Smooth muscle cell (in vitro differentiated cells): ENCODE measurements at regions not wholly inside any gene's neighbourhood (a gene's known extent, or its start where the extent isn't known, plus 50 kb on each side); places are given as distances from the start of the nearest gene placed in this dataset.
A peak's percentile ranks its signal among the peaks of the same experiment; 100 is the strongest.
"Not testable (repeated sequence)": the region's sequence is repeated elsewhere in the genome, so short reads cannot be mapped to it uniquely, and the experiment has no call there.

Experiments
- DNase-seq: peaks from one replicate; lab custom pipeline; 2025; ENCODE audit not compliant: unreplicated experiment; lab: John Stamatoyannopoulos, UW
- H2AFZ ChIP-seq: fragments of 200-600 bp; sonication (generic); 2 replicates; pipeline ENCODE4 v1.6.0; 2016; ENCODE audit warnings: antibody characterized with exemption, low read depth, mild to moderate bottlenecking
- H3F3A ChIP-seq: fragments of 200-600 bp; sonication (generic); 2 replicates; pipeline ENCODE4 v1.6.0; 2017; ENCODE audit warnings: antibody characterized with exemption, low read depth
- H3K27ac ChIP-seq: fragments of 200-600 bp; sonication (generic); 2 replicates; pipeline ENCODE4 v1.5.1; 2016; ENCODE audit warnings: low read depth, mild to moderate bottlenecking
- H3K27me3 ChIP-seq: fragments of 200-600 bp; sonication (generic); 2 replicates; pipeline ENCODE4 v1.6.1; 2016; ENCODE audit warnings: low read depth, mild to moderate bottlenecking
- H3K36me3 ChIP-seq: fragments of 200-600 bp; sonication (generic); 2 replicates; pipeline ENCODE4 v1.5.1; 2016; ENCODE audit warnings: low read depth
- H3K4me1 ChIP-seq: fragments of 200-600 bp; sonication (generic); 2 replicates; pipeline ENCODE4 v1.5.1; 2016; ENCODE audit warnings: low read depth
- H3K4me2 ChIP-seq: fragments of 200-600 bp; sonication (generic); 2 replicates; pipeline ENCODE4 v1.6.0; 2016; ENCODE audit warnings: mild to moderate bottlenecking
- H3K4me3 ChIP-seq: fragments of 200-600 bp; sonication (generic); 2 replicates; pipeline ENCODE4 v1.5.1; 2016; ENCODE audit warnings: mild to moderate bottlenecking
- H3K79me2 ChIP-seq: fragments of 200-600 bp; sonication (generic); 2 replicates; pipeline ENCODE4 v1.6.0; 2016; ENCODE audit warnings: low read depth, mild to moderate bottlenecking
- H3K9ac ChIP-seq: fragments of 200-600 bp; sonication (generic); 2 replicates; pipeline ENCODE4 v1.6.0; 2016; ENCODE audit warnings: low read depth
- H3K9me3 ChIP-seq: fragments of 200-600 bp; sonication (generic); replicated peaks from 2 replicates; pipeline ENCODE4 v1.5.1; 2016; ENCODE audit warnings: low read depth
- H4K20me1 ChIP-seq: fragments of 200-600 bp; sonication (generic); 2 replicates; pipeline ENCODE4 v1.6.0; 2016; ENCODE audit warnings: low read depth
- WGBS: methylation state at CpG from one replicate; pipeline ENCODE4 v1.1.7; 2016; ENCODE audit warnings: low lambda C conversion rate; 5-methylcytosine and 5-hydroxymethylcytosine counted together
- TF ChIP-seq, protein P1 (sequence below): fragments of 200-600 bp; sonication (generic); IDR thresholded peaks from 2 replicates; pipeline ENCODE4 v1.5.1; 2017; ENCODE audit warnings: borderline replicate concordance, mild to moderate bottlenecking, antibody characterized with exemption; ENCODE audit not compliant: insufficient read depth, poor library complexity, severe bottlenecking

DNA sequence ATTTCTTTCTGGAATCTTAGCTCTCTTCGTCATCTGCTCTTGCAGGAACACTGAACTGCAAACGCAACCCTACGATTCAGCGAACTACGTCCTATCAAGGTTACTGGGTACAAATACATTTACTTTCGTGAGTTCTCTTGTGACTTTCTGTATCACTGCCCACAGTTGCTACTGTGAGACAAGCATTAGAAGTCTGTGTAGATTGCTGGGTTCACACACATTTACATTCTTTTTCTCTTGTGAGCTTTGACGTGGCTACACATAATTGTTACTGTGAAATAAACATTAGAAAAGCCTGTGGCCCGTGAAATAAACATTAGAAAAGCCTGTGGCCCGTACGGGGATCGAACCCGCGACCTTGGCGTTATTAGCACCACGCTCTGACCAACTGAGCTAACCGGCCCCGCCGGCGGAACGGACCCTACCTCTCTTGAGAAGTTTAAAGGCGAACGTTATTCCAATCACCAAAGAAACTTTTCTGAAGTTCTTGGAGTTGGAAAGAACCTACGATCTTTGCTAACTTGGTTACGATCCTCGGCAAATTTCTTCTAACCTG, 61.2 kb upstream of the ZNF322 start:
- not testable (repeated sequence) for H3K9ac ChIP-seq, H3K4me1 ChIP-seq, H3K79me2 ChIP-seq, H3K27ac ChIP-seq, H4K20me1 ChIP-seq, H3K36me3 ChIP-seq, H2AFZ ChIP-seq, DNase-seq, H3F3A ChIP-seq, H3K4me3 ChIP-seq, H3K9me3 ChIP-seq, H3K27me3 ChIP-seq, H3K4me2 ChIP-seq
- WGBS = no CpG with 5 or more reads among the region's 25 CpGs

DNA sequence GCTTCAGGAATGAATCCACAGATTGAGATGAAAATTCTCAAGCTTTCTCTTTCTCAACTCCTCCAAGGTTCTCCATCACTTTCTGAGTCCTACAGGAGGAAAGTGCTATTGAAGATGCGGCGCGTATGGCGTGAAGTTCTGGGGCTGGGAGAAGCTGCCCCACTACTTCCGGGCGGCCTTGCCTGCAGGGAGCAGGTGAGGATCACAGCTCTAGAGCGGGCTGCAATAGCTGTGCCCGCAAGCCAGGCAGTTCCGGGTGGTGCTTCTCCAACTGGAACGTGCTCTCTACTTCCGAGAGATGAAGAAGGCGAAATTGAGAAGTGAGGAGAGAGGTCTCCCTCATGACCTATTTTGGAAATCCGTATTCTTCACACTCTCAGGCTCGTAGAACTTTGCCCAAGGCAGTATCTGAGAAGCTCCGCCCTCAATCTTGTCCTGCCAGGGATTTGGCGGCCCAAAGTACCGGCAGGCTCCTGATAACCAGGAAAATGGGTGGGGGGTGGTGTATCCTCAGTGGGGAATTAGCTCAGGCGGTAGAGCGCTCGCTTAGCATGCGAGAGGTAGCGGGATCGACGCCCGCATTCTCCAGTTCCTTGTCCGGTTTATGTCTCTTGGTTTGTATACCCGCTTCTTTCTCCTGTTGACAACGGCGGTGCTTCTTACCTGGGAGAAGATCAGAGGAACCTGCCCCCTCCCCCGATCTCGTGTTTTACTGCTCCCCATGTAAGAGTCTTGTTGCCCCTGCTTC, 70.6 kb upstream of the ZNF322 start:
- H3K4me2 ChIP-seq, DNase-seq, H3K9ac ChIP-seq, H4K20me1 ChIP-seq, H3K9me3 ChIP-seq, H3K27ac ChIP-seq, H3K36me3 ChIP-seq, H3F3A ChIP-seq, H3K79me2 ChIP-seq, H3K4me1 ChIP-seq, H3K27me3 ChIP-seq, H2AFZ ChIP-seq, H3K4me3 ChIP-seq: not testable (repeated sequence)
- WGBS = no CpG with 5 or more reads among the region's 31 CpGs

DNA sequence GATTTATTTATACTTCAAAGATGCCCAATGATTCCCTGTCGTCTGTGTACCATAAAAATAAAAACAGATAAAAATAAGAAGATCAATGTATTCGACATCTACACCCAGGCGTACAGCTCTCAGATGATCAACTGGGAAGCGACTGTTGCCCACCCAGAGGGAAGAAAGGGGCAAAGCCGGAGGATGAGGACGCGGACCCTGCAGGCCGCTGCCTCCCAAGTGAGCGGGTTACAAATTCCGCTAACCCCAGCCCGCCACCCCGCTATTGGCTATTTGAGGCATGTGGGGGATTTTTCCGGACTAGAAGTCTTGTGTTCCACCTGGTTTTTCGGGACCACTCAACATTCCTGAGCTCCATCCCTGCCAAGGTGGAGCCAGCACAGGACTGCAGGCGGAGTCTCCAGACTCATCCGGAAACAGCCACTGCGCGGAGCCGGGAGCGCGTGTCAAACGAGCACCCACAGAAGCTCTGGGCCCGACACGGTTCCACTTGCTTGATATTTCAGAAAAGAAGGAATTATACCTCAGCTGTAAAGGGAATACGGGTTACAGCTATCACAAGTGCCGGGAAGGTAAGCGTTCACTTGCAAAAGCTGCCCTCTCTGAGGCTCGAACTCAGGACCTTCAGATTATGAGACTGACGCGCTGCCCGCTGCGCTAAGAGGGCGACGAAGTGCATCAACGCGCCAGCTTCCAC, 75.4 kb upstream of the ZNF322 start:
- not testable (repeated sequence) for H2AFZ ChIP-seq, DNase-seq, H3K27me3 ChIP-seq, H3K4me1 ChIP-seq, H4K20me1 ChIP-seq, H3K79me2 ChIP-seq, H3K9ac ChIP-seq, H3K27ac ChIP-seq, H3K36me3 ChIP-seq, H3K4me3 ChIP-seq, H3K4me2 ChIP-seq, H3F3A ChIP-seq, H3K9me3 ChIP-seq
- WGBS = no CpG with 5 or more reads among the region's 36 CpGs

DNA sequence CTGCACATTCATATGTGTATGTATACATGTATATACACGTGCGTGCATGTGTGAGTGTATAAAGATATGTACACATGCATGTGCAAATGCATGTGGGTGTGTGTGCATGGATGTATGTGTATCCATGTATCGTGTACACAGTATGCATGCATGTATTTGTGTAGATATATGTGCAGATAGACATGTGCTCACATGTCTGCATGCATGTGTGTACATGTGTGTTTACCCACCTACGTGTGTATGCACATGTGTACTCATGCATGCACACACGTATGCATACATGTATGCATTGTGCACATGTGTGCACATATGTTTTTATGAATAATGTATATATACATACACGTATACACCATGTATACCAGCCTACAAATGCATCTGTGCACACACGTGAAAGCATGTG, 80.3 kb upstream of the ZNF322 start:
- Histone ChIP-seq H3K9me3 (no peaks in the 10 kb centered on the region), H3K4me3 (no peak overlapping the region), H3F3A (no peaks in the 10 kb centered on the region), H2AFZ (no peak overlapping the region), H3K27ac (no peak overlapping the region), H3K4me1 (peaks cover 4% of the 10 kb centered on the region), H3K4me2 (no peak overlapping the region), H4K20me1 (no peaks in the 10 kb centered on the region), H3K9ac (no peak overlapping the region), H3K36me3 (no peaks in the 10 kb centered on the region), H3K27me3 (no peaks in the 10 kb centered on the region), H3K79me2 (no peaks in the 10 kb centered on the region)
- no peak for DNase-seq
- WGBS = 85% methylated on average over 7 of the region's 7 CpGs
- TF ChIP-seq, protein P1, sequence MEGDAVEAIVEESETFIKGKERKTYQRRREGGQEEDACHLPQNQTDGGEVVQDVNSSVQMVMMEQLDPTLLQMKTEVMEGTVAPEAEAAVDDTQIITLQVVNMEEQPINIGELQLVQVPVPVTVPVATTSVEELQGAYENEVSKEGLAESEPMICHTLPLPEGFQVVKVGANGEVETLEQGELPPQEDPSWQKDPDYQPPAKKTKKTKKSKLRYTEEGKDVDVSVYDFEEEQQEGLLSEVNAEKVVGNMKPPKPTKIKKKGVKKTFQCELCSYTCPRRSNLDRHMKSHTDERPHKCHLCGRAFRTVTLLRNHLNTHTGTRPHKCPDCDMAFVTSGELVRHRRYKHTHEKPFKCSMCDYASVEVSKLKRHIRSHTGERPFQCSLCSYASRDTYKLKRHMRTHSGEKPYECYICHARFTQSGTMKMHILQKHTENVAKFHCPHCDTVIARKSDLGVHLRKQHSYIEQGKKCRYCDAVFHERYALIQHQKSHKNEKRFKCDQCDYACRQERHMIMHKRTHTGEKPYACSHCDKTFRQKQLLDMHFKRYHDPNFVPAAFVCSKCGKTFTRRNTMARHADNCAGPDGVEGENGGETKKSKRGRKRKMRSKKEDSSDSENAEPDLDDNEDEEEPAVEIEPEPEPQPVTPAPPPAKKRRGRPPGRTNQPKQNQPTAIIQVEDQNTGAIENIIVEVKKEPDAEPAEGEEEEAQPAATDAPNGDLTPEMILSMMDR = no peak

DNA sequence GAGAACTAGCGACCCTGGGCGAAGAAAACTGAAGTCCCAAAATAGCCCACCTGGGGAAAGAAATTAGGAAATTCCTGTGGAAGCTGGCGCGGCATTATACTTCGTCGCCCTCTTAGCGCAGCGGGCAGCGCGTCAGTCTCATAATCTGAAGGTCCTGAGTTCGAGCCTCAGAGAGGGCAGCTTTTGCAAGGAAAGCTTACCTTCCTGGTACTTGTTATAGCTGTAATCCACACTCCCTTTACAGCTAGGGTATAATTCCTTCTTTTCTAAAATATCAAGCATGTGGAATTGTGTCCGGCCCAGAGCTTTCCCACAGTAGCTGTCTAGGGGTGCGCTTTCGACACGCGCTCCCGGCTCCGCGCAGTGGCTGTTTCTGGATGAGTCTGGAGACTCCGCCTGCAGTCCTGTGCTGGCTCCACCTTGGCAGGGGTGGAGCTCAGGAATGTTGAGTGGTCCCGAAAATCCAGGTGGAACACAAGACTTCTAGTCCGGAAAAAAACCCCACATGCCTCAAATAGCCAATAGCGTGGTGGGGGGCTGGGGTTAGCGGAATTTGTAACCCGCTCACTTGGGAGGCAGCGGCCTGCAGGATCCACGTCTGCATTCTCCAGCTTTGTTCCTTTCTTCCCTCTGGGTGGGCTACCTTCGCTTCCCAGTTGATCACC, 83.7 kb upstream of the ZNF322 start:
- H4K20me1 ChIP-seq = no peaks in the 10 kb centered on the region
- TF ChIP-seq, protein P1 = no peak
- H3F3A ChIP-seq = no peaks in the 10 kb centered on the region
- H3K4me2 ChIP-seq = peak overlapping the region; percentile 83
- peaks cover under 1% of the 10 kb centered on the region for H3K27me3 ChIP-seq
- peak overlapping the region; percentile 84 for H2AFZ ChIP-seq
- whole genome bisulfite sequencing = 1% methylated on average over 19 of the region's 28 CpGs
- H3K4me1 ChIP-seq = peaks cover 4% of the 10 kb centered on the region
- no peak for DNase-seq
- H3K4me3 ChIP-seq = peak overlapping the region; percentile 56
- H3K79me2 ChIP-seq = no peaks in the 10 kb centered on the region
- no peaks in the 10 kb centered on the region for H3K9me3 ChIP-seq
- H3K36me3 ChIP-seq = no peaks in the 10 kb centered on the region
- no peak overlapping the region for H3K27ac ChIP-seq
- no peak overlapping the region for H3K9ac ChIP-seq
